Tibial nerve (tissue), 4 donors: ENCODE measurements at regions not wholly inside any gene's neighbourhood (a gene's known extent, or its start where the extent isn't known, plus 50 kb on each side); places are given as distances from the start of the nearest gene placed in this dataset.

Experiments used
- DNase-seq, 2 donors: peaks; one replicate each; pipeline ENCODE4 v3.0.0-alpha.2; 2019; ENCODE audit warnings: low spot score in 2 of 2
- H3K27ac ChIP-seq, 4 donors: fragments of 200-600 bp; sonication (generic) in 3 of 4; one replicate each; pipeline ENCODE4 v1.5.1; 2017 to 2019; ENCODE audit warnings: mild to moderate bottlenecking in 1 of 4
- H3K27me3 ChIP-seq, 2 donors: fragments of 200-600 bp; sonication (generic) in 1 of 2; one replicate each; pipeline versions ENCODE4 v1.5.1 to v1.6.0; 2017 to 2019
- H3K36me3 ChIP-seq, 3 donors: fragments of 200-600 bp; sonication (generic); one replicate each; pipeline ENCODE4 v1.5.1; 2018 to 2019
- H3K4me1 ChIP-seq, 4 donors: fragments of 200-600 bp; sonication (generic) in 3 of 4; one replicate each; pipeline ENCODE4 v1.5.1; 2017 to 2019
- H3K4me3 ChIP-seq, 4 donors: fragments of 200-600 bp; sonication (generic) in 3 of 4; one replicate each; pipeline ENCODE4 v1.5.1; 2017 to 2019; ENCODE audit warnings: mild to moderate bottlenecking in 1 of 4, moderate library complexity in 1 of 4
- H3K9me3 ChIP-seq, 4 donors: fragments of 200-600 bp; sonication (generic) in 3 of 4; one replicate each; pipeline ENCODE4 v1.5.1; 2017 to 2019
- CTCF ChIP-seq, 5 experiments: fragments of 200-600 bp in 3 of 5; fragments of 450-650 bp in 2 of 5; sonication (generic) in 3 of 5; IDR thresholded peaks; one replicate each; pipeline ENCODE4 v1.5.1; 2016 to 2019; ENCODE audit warnings: antibody characterized with exemption in 5 of 5, mild to moderate bottlenecking in 3 of 5, moderate library complexity in 2 of 5
- EP300 ChIP-seq, 2 donors: sonication (generic); formaldehyde crosslinking; IDR thresholded peaks; one replicate each; pipeline ENCODE4 v1.6.1; 2017; ENCODE audit warnings: antibody characterized with exemption in 2 of 2, mild to moderate bottlenecking in 1 of 2
- POLR2A ChIP-seq, 2 donors: fragments of 450-650 bp; IDR thresholded peaks; one replicate each; pipeline ENCODE4 v1.6.1; 2017; ENCODE audit warnings: antibody characterized with exemption in 2 of 2, mild to moderate bottlenecking in 2 of 2, moderate library complexity in 2 of 2
- WGBS, 2 donors: methylation state at CpG; one replicate each; pipeline ENCODE4 v1.1.5; 2018; 5-methylcytosine and 5-hydroxymethylcytosine counted together

- H3K27me3 ChIP-seq = no peaks in the 10 kb centered on the region
- TF ChIP-seq EP300 (IDR thresholded peaks at IDR 0.05) (no peak), POLR2A (IDR thresholded peaks at IDR 0.05) (no peak), CTCF (IDR thresholded peaks at IDR 0.05) (no peak)
- 50 to 63% methylated on average over 7 of the region's 7 CpGs for WGBS, 2 donors
Observed at GRCh38 chr20:1710484-1710883, 52.9 kb upstream of the SIRPG start.

GRCh38 chr20:1707588-1708449, 50.2 kb upstream of the SIRPG start:
- WGBS, 2 donors = 65 to 79% methylated on average over 6 of the region's 6 CpGs
- no peaks in the 10 kb centered on the region for H3K4me1 ChIP-seq
- peaks cover 0 to 14% (median 0%) of the 10 kb centered on the region in 4 donors for H3K9me3 ChIP-seq
- no peaks in the 10 kb centered on the region for H3K27me3 ChIP-seq
- no peak for DNase-seq
- H3K27ac ChIP-seq = no peak overlapping the region
- TF ChIP-seq POLR2A (IDR thresholded peaks at IDR 0.05) (no peak), CTCF (IDR thresholded peaks at IDR 0.05) (no peak), EP300 (IDR thresholded peaks at IDR 0.05) (no peak)
- no peaks in the 10 kb centered on the region for H3K36me3 ChIP-seq
- H3K4me3 ChIP-seq = no peak overlapping the region

More at GRCh38 chr20:1710484-1710883, 52.9 kb upstream of the SIRPG start:
- Histone ChIP-seq H3K4me1 (no peaks in the 10 kb centered on the region), H3K36me3 (no peaks in the 10 kb centered on the region), H3K4me3 (no peak overlapping the region), H3K27ac (no peak overlapping the region), H3K9me3 (peaks cover 0 to 21% (median 0%) of the 10 kb centered on the region in 4 donors)
- DNase-seq = no peak
